Fibroblast of villous mesenchyme (primary cell): ENCODE measurements at regions not wholly inside any gene's neighbourhood (a gene's known extent, or its start where the extent isn't known, plus 50 kb on each side); places are given as distances from the start of the nearest gene placed in this dataset.

Experiments used
- DNase-seq: peaks from one replicate; pipeline ENCODE4 v3.0.0-alpha.2; 2010; ENCODE audit warnings: low read depth
- H3K4me3 ChIP-seq: 2 replicates; pipeline ENCODE4 v1.5.1; 2011; ENCODE audit warnings: low read depth, mild to moderate bottlenecking, low read length
- CTCF ChIP-seq: IDR thresholded peaks from 2 replicates; pipeline ENCODE4 v1.5.1; 2012; ENCODE audit warnings: low read depth, mild to moderate bottlenecking, low read length; ENCODE audit not compliant: insufficient read depth

- no peak overlapping the region for H3K4me3 ChIP-seq
Measured at GRCh38 chr10:128973221-128973620, 493.8 kb upstream of the MGMT start.

DNA sequence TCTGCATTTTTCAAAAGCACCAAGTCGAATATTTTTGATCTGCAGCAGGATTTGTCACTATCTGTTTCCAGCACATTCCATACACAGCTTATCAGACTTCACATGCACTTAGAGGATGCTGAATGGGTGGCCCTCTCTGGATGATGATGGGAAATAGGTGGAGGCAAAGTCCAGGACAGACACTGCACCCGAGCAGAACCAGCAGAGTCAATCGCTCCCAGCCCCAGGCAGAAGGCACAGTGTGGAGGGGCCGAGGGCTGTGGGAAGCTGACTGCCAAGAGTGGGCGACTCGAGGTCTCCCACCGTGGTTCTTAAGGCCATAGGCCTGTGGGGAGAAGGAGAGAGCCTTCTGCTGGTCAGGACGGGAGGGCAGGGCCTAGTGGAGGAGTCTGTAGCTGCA, 490.2 kb upstream of the MGMT start:
- no peak for TF ChIP-seq CTCF
- no peak for DNase-seq
- H3K4me3 ChIP-seq, result no peak overlapping the region

More at GRCh38 chr10:128973221-128973620, 493.8 kb upstream of the MGMT start:
- DNase-seq, result no peak
- no peak for TF ChIP-seq CTCF

DNA sequence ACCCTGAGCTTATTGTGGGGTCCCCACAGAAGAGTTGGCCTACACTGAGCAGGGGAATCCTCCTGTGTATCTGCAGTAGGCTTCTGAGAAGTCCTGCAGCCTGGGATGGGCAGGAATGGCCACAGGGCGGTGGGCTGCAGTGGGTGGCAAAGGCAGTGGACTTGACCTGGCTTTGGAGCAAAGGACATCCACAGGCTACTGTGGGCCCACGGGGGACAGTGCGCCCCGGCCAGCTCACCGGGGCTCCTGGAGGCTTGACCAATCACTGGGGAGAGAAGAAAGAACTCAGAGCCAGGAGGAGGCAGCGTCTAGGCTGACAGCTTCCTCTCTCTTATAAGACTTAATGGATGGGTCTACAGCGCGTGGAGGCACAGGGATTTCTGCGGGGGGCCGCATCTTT, 488.8 kb upstream of the MGMT start:
- no peak for TF ChIP-seq CTCF
- no peak for DNase-seq
- no peak overlapping the region for H3K4me3 ChIP-seq

DNA sequence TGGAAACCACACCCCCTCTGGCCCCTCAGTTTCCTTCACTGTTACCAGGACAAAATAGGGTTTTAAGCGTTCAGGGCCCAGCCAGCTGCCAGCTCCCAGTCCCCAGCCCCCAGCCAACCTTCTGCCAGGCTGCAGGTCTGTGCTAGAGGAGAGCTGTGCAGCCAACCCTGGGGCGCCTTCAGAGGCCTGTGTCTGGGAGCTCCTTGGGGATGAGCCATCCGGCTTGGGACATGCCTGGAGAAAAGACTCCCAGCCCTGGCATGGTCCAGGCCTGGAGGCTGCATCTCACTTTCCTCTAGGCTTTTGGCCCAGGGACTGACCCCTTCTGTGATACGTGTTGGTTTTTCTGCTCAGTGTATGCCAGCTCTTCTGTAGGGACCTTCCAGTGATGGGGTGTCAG, 487.6 kb upstream of the MGMT start:
- no peak for DNase-seq
- no peak overlapping the region for H3K4me3 ChIP-seq
- TF ChIP-seq CTCF, result no peak

DNA sequence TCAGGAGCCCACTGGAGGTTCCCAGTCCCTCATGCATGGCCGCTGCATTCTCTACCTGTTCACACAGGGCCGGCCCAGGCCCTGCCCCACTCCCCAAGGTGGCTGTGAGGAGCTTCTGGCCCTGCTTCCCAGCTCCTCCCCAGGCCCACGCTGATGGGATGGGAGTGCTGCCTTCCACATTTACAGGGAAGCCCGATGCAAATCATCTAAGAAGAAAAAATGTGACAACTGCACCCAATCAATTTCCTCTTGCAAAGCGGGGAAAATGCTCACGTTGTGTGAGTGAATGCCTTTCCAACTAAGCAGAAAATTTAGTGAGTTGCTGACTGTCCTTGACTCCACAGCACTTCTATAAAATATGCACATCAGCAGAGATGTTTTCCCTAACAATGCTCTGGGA, 485.8 kb upstream of the MGMT start:
- TF ChIP-seq CTCF, result no peak
- no peak for DNase-seq
- H3K4me3 ChIP-seq, result no peak overlapping the region

- no peak for DNase-seq
- TF ChIP-seq CTCF, result no peak
Measured at GRCh38 chr10:128981881-128982615, 485.0 kb upstream of the MGMT start.

GRCh38 chr10:128982616-128982915, 484.5 kb upstream of the MGMT start:
- H3K4me3 ChIP-seq, result no peak overlapping the region
- no peak for TF ChIP-seq CTCF
- DNase-seq, result no peak

More at GRCh38 chr10:128981881-128982615, 485.0 kb upstream of the MGMT start:
- H3K4me3 ChIP-seq, result no peak overlapping the region
